ENCODE measurements at regions not wholly inside any gene's neighbourhood (a gene's known extent, or its start where the extent isn't known, plus 50 kb on each side); places are given as distances from the start of the nearest gene placed in this dataset.

GRCh38 chr15:58258501-58259292 lies 120.5 kb downstream of the AQP9 start:
- no peak for TF ChIP-seq POLR2A (IDR thresholded peaks at IDR 0.05; ENCODE audit: low read depth)
- TF ChIP-seq CTCF (IDR thresholded peaks at IDR 0.05): no peak
- TF ChIP-seq EP300 (IDR thresholded peaks at IDR 0.05): no peak
- TF ChIP-seq POLR2AphosphoS5 (IDR thresholded peaks at IDR 0.05): no peak
